Mesothelial cell of epicardium (in vitro differentiated cells): ENCODE measurements at regions not wholly inside any gene's neighbourhood (a gene's known extent, or its start where the extent isn't known, plus 50 kb on each side); places are given as distances from the start of the nearest gene placed in this dataset.

Experiments
- DNase-seq, 2 experiments: peaks; one replicate each; pipeline ENCODE4 v3.0.0; 2021; ENCODE audit warnings: low spot score in 2 of 2; ENCODE audit not compliant: unreplicated experiment in 2 of 2
- H3K27ac Mint-ChIP-seq: 2 replicates; pipeline ENCODE4 v1.8.0; 2021; ENCODE audit warnings: mixed read lengths
- H3K27me3 Mint-ChIP-seq: 2 replicates; pipeline ENCODE4 v1.8.0; 2021; ENCODE audit warnings: low read depth, mixed read lengths
- H3K36me3 Mint-ChIP-seq: 2 replicates; pipeline ENCODE4 v1.8.0; 2021; ENCODE audit warnings: mixed read lengths
- H3K4me1 Mint-ChIP-seq: 2 replicates; pipeline ENCODE4 v1.8.0; 2021; ENCODE audit warnings: mixed read lengths
- H3K4me3 Mint-ChIP-seq: 2 replicates; pipeline ENCODE4 v1.8.0; 2021; ENCODE audit warnings: mild to moderate bottlenecking, moderate library complexity, mixed read lengths
- H3K9me3 Mint-ChIP-seq: 2 replicates; pipeline ENCODE4 v1.8.0; 2021; ENCODE audit warnings: mixed read lengths
- TF ChIP-seq, protein P1 (sequence below): fragments of 200-600 bp; sonication (generic); IDR thresholded peaks from one replicate; pipeline ENCODE4 v1.5.0; 2021; ENCODE audit warnings: antibody characterized with exemption; ENCODE audit not compliant: unreplicated experiment

DNA sequence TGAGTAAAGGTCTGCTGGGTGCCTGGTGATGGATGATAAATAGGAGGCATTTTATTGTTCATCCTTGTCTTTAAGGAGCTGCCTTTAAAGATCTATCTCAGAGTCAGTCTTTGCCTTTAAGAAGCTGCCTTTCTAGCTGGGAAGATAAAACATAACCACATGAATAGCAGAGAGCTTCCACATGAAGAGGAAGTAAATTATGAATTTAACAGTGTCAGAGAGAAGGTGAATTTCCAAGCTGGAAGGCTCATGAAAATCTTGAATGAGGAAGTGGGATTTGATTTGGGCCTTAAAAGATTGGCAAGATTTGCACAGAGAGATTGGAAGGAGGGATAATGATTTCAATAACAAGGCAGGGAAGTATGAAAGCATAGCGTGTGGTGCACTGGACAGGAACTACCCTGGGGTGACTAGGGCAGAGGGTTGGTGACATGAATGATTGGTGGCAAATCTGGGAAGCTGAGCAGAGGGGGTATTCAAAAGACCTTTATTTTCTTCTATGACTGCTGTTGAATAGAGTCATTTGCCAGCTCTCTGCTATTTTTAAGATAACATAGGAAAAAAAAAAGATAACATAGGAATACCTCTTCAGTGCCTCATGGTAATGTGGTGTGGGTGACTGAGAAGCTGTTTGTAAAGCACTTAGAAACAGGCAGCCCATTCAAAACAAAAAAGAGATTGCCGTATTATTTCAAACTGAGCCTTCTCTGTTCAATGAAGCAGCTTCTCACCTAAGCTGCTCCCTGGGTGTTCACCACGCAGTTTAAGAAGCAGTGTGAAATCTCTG lies 591.6 kb downstream of the PKHD1 start:
- H3K9me3 Mint-ChIP-seq: no peaks in the 10 kb centered on the region
- TF ChIP-seq, protein P1, sequence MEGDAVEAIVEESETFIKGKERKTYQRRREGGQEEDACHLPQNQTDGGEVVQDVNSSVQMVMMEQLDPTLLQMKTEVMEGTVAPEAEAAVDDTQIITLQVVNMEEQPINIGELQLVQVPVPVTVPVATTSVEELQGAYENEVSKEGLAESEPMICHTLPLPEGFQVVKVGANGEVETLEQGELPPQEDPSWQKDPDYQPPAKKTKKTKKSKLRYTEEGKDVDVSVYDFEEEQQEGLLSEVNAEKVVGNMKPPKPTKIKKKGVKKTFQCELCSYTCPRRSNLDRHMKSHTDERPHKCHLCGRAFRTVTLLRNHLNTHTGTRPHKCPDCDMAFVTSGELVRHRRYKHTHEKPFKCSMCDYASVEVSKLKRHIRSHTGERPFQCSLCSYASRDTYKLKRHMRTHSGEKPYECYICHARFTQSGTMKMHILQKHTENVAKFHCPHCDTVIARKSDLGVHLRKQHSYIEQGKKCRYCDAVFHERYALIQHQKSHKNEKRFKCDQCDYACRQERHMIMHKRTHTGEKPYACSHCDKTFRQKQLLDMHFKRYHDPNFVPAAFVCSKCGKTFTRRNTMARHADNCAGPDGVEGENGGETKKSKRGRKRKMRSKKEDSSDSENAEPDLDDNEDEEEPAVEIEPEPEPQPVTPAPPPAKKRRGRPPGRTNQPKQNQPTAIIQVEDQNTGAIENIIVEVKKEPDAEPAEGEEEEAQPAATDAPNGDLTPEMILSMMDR: no peak
- no peaks in the 10 kb centered on the region for H3K36me3 Mint-ChIP-seq
- no peak for DNase-seq
- H3K4me1 Mint-ChIP-seq: peaks cover 18% of the 10 kb centered on the region
- H3K27me3 Mint-ChIP-seq: no peaks in the 10 kb centered on the region
- H3K27ac Mint-ChIP-seq: peak overlapping the region; percentile 74
- no peak overlapping the region for H3K4me3 Mint-ChIP-seq

DNA sequence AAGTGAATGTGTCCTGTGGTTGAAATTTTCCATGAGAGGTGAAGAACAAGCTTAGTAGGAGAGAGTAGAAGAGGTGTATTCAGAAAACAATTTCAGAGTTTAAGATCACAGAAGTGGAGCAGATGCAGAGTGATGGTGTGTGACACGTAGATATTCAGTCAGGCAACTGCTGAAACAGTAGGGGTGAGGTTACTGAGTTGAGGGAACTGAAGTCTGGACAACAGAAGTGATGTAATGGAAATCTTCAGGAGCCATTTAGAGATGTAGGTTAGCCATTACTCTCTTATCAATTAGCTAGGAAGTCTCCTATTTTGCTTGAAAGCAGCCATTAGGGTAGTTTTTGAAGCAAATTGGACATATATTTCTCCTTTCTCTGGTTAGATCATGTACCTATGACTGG lies 584.4 kb downstream of the PKHD1 start:
- no peak for DNase-seq
- H3K4me1 Mint-ChIP-seq: no peaks in the 10 kb centered on the region
- H3K27ac Mint-ChIP-seq: no peak overlapping the region
- no peak overlapping the region for H3K4me3 Mint-ChIP-seq
- peaks cover 21% of the 10 kb centered on the region for H3K9me3 Mint-ChIP-seq
- no peaks in the 10 kb centered on the region for H3K36me3 Mint-ChIP-seq
- TF ChIP-seq, protein P1: no peak
- no peaks in the 10 kb centered on the region for H3K27me3 Mint-ChIP-seq

DNA sequence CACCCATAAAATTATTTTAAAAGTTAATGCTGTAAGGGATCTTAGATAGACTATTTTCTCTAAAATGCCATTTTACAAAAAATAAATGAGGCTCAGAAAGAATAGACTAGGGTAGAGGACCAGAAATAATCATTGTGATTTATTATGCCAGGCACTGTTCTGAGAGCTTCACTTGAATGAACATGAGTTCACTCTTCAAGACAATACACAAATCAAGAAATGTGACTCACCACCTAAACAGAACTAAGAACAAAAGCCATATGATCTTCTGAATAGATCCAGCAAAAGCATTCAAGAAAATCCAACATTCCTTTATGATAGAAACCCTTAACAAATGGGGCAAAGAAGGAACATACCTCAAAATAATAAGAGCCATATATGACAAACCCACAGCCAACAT lies 582.0 kb downstream of the PKHD1 start:
- Mint-ChIP-seq H3K9me3 (peaks cover 21% of the 10 kb centered on the region), H3K4me1 (no peaks in the 10 kb centered on the region), H3K27ac (no peak overlapping the region), H3K4me3 (no peak overlapping the region), H3K27me3 (no peaks in the 10 kb centered on the region), H3K36me3 (no peaks in the 10 kb centered on the region)
- TF ChIP-seq, protein P1: no peak
- no peak for DNase-seq

DNA sequence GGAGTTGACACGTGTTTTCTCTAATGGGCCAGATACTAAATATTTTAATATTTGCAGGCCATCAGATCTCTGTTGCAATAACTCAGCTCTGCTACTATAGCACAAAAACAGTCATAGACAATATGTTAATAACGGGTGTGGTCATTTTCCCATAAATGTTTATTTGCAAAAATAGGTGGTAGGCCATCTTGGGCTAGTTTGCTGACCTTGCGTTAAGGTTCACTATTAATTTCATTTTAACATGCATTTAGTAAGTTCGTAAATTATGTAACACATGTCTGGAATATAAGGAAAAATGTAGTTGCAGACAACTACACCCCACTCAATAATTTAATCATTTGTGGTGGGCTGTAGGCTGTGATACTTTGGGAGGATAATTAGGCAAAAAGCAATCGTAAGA lies 577.8 kb downstream of the PKHD1 start:
- Mint-ChIP-seq H3K36me3 (no peaks in the 10 kb centered on the region), H3K9me3 (peaks cover 21% of the 10 kb centered on the region), H3K4me1 (peaks cover 17% of the 10 kb centered on the region), H3K4me3 (no peak overlapping the region), H3K27me3 (no peaks in the 10 kb centered on the region), H3K27ac (no peak overlapping the region)
- no peak for DNase-seq
- TF ChIP-seq, protein P1: no peak

DNA sequence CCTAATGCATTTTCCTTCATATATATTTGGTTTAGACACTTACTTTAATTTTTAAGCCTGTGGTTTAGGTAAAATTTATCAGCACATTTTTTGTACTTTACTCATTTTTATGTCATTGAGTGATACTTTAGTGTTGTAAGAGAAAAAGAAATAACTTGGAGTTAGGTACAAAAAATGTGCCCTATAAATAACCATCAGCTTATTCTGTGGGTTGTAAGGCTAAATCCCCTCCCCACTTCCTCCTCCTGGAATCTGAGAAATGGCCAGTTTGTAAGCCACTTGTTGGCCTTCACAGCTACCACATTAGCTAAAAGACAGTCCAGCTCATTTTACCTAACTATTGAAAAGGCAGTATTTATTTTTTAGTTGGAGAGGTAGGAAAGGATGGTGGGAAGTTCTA lies 576.3 kb downstream of the PKHD1 start:
- DNase-seq: no peak
- Mint-ChIP-seq H3K4me1 (peaks cover 23% of the 10 kb centered on the region), H3K9me3 (peaks cover 11% of the 10 kb centered on the region), H3K36me3 (no peaks in the 10 kb centered on the region), H3K4me3 (no peak overlapping the region), H3K27me3 (no peaks in the 10 kb centered on the region), H3K27ac (no peak overlapping the region)
- TF ChIP-seq, protein P1: no peak
